CD14-positive monocyte (primary cell): ENCODE measurements at regions not wholly inside any gene's neighbourhood (a gene's known extent, or its start where the extent isn't known, plus 50 kb on each side); places are given as distances from the start of the nearest gene placed in this dataset.

ENCODE experiments used
- DNase-seq, 3 donors: peaks; one replicate each; pipeline ENCODE4 v3.0.0-alpha.2; 2011 to 2022
- H2AFZ ChIP-seq: 2 replicates; pipeline ENCODE4 v1.6.0; 2012; ENCODE audit warnings: mild to moderate bottlenecking, low read depth, low read length, inconsistent platforms; ENCODE audit not compliant: insufficient read depth, poor library complexity, severe bottlenecking
- H3K27ac ChIP-seq, 2 donors: 1 replicate in 1 of 2; 2 replicates in 1 of 2; pipeline ENCODE4 v1.5.1; 2012 to 2013; ENCODE audit warnings: low read length in 2 of 2, control low read depth in 1 of 2, inconsistent platforms in 1 of 2, low read depth in 1 of 2, mild to moderate bottlenecking in 1 of 2
- H3K27me3 ChIP-seq, 2 donors: one replicate each; pipeline versions ENCODE4 v1.6.0 to v1.6.1; 2011 to 2013; ENCODE audit warnings: low read length in 2 of 2; ENCODE audit not compliant: control insufficient read depth in 2 of 2, insufficient read depth in 2 of 2
- H3K36me3 ChIP-seq, 2 donors: replicated peaks in 1 of 2; 1 replicate in 1 of 2; 2 replicates in 1 of 2; pipeline versions ENCODE4 v1.5.1 to v1.6.1; 2012 to 2013; ENCODE audit warnings: low read length in 2 of 2, control low read depth in 1 of 2, inconsistent platforms in 1 of 2, mild to moderate bottlenecking in 1 of 2; ENCODE audit not compliant: insufficient read depth in 2 of 2, control insufficient read depth in 1 of 2
- H3K4me1 ChIP-seq, 2 donors: 1 replicate in 1 of 2; 2 replicates in 1 of 2; pipeline versions ENCODE4 v1.5.1 to v1.6.1; 2012 to 2013; ENCODE audit warnings: low read length in 2 of 2, control low read depth in 1 of 2, inconsistent platforms in 1 of 2, mild to moderate bottlenecking in 1 of 2, moderate library complexity in 1 of 2; ENCODE audit not compliant: insufficient read depth in 2 of 2, control insufficient read depth in 1 of 2
- H3K4me2 ChIP-seq: replicated peaks from 2 replicates; pipeline ENCODE3; 2012; ENCODE audit warnings: low read length, moderate library complexity, mild to moderate bottlenecking; ENCODE audit not compliant: poor library complexity, severe bottlenecking; ENCODE audit errors: extremely low read depth
- H3K4me3 ChIP-seq, 3 experiments: fragments of 200-600 bp in 1 of 3; sonication (generic) in 1 of 3; replicated peaks in 1 of 3; 1 replicate in 2 of 3; 2 replicates in 1 of 3; pipeline ENCODE4 v1.5.1; 2011 to 2013; ENCODE audit warnings: low read length in 3 of 3, mild to moderate bottlenecking in 3 of 3, control low read depth in 2 of 3, low read depth in 2 of 3, inconsistent platforms in 1 of 3, moderate library complexity in 1 of 3
- H3K79me2 ChIP-seq: 2 replicates; pipeline ENCODE4 v1.6.0; 2012; ENCODE audit warnings: mild to moderate bottlenecking, control low read depth, inconsistent platforms, low read length, moderate library complexity; ENCODE audit not compliant: insufficient read depth
- H3K9ac ChIP-seq: 2 replicates; pipeline ENCODE4 v1.6.0; 2017; ENCODE audit warnings: low read length, mild to moderate bottlenecking; ENCODE audit not compliant: insufficient read depth, poor library complexity, severe bottlenecking
- H3K9me3 ChIP-seq, 2 donors: replicated peaks in 1 of 2; 1 replicate in 1 of 2; 2 replicates in 1 of 2; pipeline versions ENCODE4 v1.5.1 to v1.6.1; 2012 to 2013; ENCODE audit warnings: low read length in 2 of 2, control low read depth in 1 of 2; ENCODE audit not compliant: control insufficient read depth in 1 of 2, insufficient read depth in 1 of 2
- H4K20me1 ChIP-seq: 2 replicates; pipeline ENCODE4 v1.6.0; 2012; ENCODE audit warnings: mild to moderate bottlenecking, low read length, control low read depth, moderate library complexity; ENCODE audit not compliant: insufficient read depth
- H3K27ac Mint-ChIP-seq, 7 donors: one replicate each; pipeline ENCODE4 v1.8.0; 2020; ENCODE audit warnings: mild to moderate bottlenecking in 7 of 7, mixed read lengths in 7 of 7, moderate library complexity in 6 of 7, inconsistent platforms in 2 of 7
- H3K27me3 Mint-ChIP-seq, 3 donors: one replicate each; pipeline ENCODE4 v1.8.0; 2021 to 2022; ENCODE audit warnings: low read depth in 3 of 3, mild to moderate bottlenecking in 3 of 3, mixed read lengths in 3 of 3, moderate library complexity in 3 of 3, inconsistent platforms in 1 of 3
- H3K36me3 Mint-ChIP-seq, 2 donors: one replicate each; pipeline ENCODE4 v1.8.0; 2020; ENCODE audit warnings: mixed read lengths in 2 of 2, inconsistent platforms in 1 of 2, mild to moderate bottlenecking in 1 of 2
- H3K4me1 Mint-ChIP-seq: one replicate; pipeline ENCODE4 v1.8.0; 2020; ENCODE audit warnings: mild to moderate bottlenecking, mixed read lengths
- H3K4me3 Mint-ChIP-seq, 2 donors: one replicate each; pipeline ENCODE4 v1.8.0; 2020; ENCODE audit warnings: mild to moderate bottlenecking in 2 of 2, mixed read lengths in 2 of 2, moderate library complexity in 1 of 2
- H3K9me3 Mint-ChIP-seq, 7 donors: one replicate each; pipeline ENCODE4 v1.8.0; 2020 to 2022; ENCODE audit warnings: mixed read lengths in 7 of 7, mild to moderate bottlenecking in 6 of 7, moderate library complexity in 6 of 7, inconsistent platforms in 2 of 7
- CTCF ChIP-seq: fragments of 200-600 bp; IDR thresholded peaks from one replicate; pipeline ENCODE4 v1.8.0; 2022; ENCODE audit warnings: antibody characterized with exemption, mild to moderate bottlenecking
- WGBS: methylation state at CpG from one replicate; pipeline ENCODE4 v1.1.5; 2013; ENCODE audit warnings: missing lambda C conversion rate; ENCODE audit not compliant: insufficient coverage; 5-methylcytosine and 5-hydroxymethylcytosine counted together
- intact Hi-C, 2 donors: fragments of 100-400 bp; cut with micrococcal nuclease; formaldehyde crosslinking; loops; one replicate each; pipeline versions ENCODE4 v1.15.0 to v1.15.1; 2023

- H3K36me3 Mint-ChIP-seq: no peaks in the 10 kb centered on the region
- intact Hi-C loops: no loop called here
- 94% methylated on average over 5 of the region's 5 CpGs for WGBS
- no peak overlapping the region for H3K9ac ChIP-seq
- H3K4me3 Mint-ChIP-seq: no peak overlapping the region
- no peak for TF ChIP-seq CTCF
- H3K27me3 ChIP-seq: no peaks in the 10 kb centered on the region
- H4K20me1 ChIP-seq: no peaks in the 10 kb centered on the region
- peaks cover 0 to 15% (median 4%) of the 10 kb centered on the region in 7 donors for H3K9me3 Mint-ChIP-seq
- DNase-seq: no peak
- no peak overlapping the region for H3K4me3 ChIP-seq
- no peaks in the 10 kb centered on the region for H3K36me3 ChIP-seq
- H3K4me1 Mint-ChIP-seq: no peaks in the 10 kb centered on the region
- no peak overlapping the region for H2AFZ ChIP-seq
- no peaks in the 10 kb centered on the region for H3K79me2 ChIP-seq
- H3K4me1 ChIP-seq: no peaks in the 10 kb centered on the region
- no peak overlapping the region for H3K27ac Mint-ChIP-seq
- H3K27me3 Mint-ChIP-seq: peaks cover 0 to 2% (median 0%) of the 10 kb centered on the region in 3 donors
- H3K27ac ChIP-seq: no peak overlapping the region
- H3K4me2 ChIP-seq: no peak overlapping the region
- H3K9me3 ChIP-seq: peaks cover under 1 to 1% of the 10 kb centered on the region in 2 donors
Observed at GRCh38 chr5:61906820-61907219, 399.2 kb upstream of the KIF2A start.

- peaks cover 0 to 2% (median 0%) of the 10 kb centered on the region in 3 donors for H3K27me3 Mint-ChIP-seq
- H3K4me1 Mint-ChIP-seq: no peaks in the 10 kb centered on the region
- H3K9me3 ChIP-seq: peaks cover 9 to 11% of the 10 kb centered on the region in 2 donors
- no peaks in the 10 kb centered on the region for H3K36me3 Mint-ChIP-seq
- H3K27me3 ChIP-seq: no peaks in the 10 kb centered on the region
- TF ChIP-seq CTCF: no peak
- no peak overlapping the region for H2AFZ ChIP-seq
- H3K4me1 ChIP-seq: no peaks in the 10 kb centered on the region
- H3K36me3 ChIP-seq: no peaks in the 10 kb centered on the region
- no peak overlapping the region for H3K4me3 ChIP-seq
- H3K9me3 Mint-ChIP-seq: peaks cover 5 to 20% (median 11%) of the 10 kb centered on the region in 7 donors
- no peak overlapping the region for H3K4me3 Mint-ChIP-seq
- no peak overlapping the region for H3K4me2 ChIP-seq
- H3K27ac ChIP-seq: no peak overlapping the region
- H4K20me1 ChIP-seq: no peaks in the 10 kb centered on the region
- no peaks in the 10 kb centered on the region for H3K79me2 ChIP-seq
- intact Hi-C loops: no loop called here
- H3K9ac ChIP-seq: no peak overlapping the region
- H3K27ac Mint-ChIP-seq: no peak overlapping the region
- WGBS: 100% methylated on average over 1 of the region's 4 CpGs
- DNase-seq: no peak
Observed at GRCh38 chr5:61907995-61908394, 398.0 kb upstream of the KIF2A start.
